NT2/D1 (cell line): ENCODE measurements at regions not wholly inside any gene's neighbourhood (a gene's known extent, or its start where the extent isn't known, plus 50 kb on each side); places are given as distances from the start of the nearest gene placed in this dataset.

Source experiments
- YY1 ChIP-seq: IDR thresholded peaks from 2 replicates; pipeline ENCODE4 v1.6.1; 2011; ENCODE audit not compliant: insufficient read length, insufficient read depth
- ZNF274 ChIP-seq: IDR thresholded peaks from 2 replicates; pipeline ENCODE4 v1.6.1; 2011; ENCODE audit warnings: mild to moderate bottlenecking, low read depth, low read length

GRCh38 chr1:170240409-170240808, 94.7 kb downstream of the NTMT2 start:
- no peak for TF ChIP-seq YY1
- TF ChIP-seq ZNF274: no peak
